H1 (cell line): ENCODE measurements at regions not wholly inside any gene's neighbourhood (a gene's known extent, or its start where the extent isn't known, plus 50 kb on each side); places are given as distances from the start of the nearest gene placed in this dataset.

Experiments used
- CTCF ChIA-PET: fragments of 300-600 bp; sonication (Branson Sonifier 250); formaldehyde crosslinking; loops from one replicate; lab custom pipeline; 2021; ENCODE audit not compliant: partially characterized antibody; lab: Charles Lee
- POLR2A ChIA-PET: fragments of 300-600 bp; sonication (Branson Sonifier 250); formaldehyde crosslinking; loops from one replicate; lab custom pipeline; 2021; ENCODE audit warnings: inconsistent platforms; ENCODE audit not compliant: partially characterized antibody; lab: Charles Lee
- DNase-seq, 2 experiments: peaks; one replicate each; pipeline versions ENCODE4 v3.0.0 to v3.0.0-alpha.2; 2010 to 2022; ENCODE audit warnings: low spot score in 2 of 2, low read depth in 1 of 2, mixed read lengths in 1 of 2
- FAIRE-seq: peaks from 2 replicates; lab custom pipeline; 2011; peaks lifted over from hg19 to GRCh38; lab: Jason Lieb, UNC
- H2AFZ ChIP-seq: 2 replicates; pipeline ENCODE4 v1.8.1; 2012; ENCODE audit warnings: low read length, inconsistent platforms
- H2AK5ac ChIP-seq: 2 replicates; pipeline ENCODE4 v1.6.1; 2013; ENCODE audit warnings: low read depth, low read length
- H2BK120ac ChIP-seq: replicated peaks from 2 replicates; pipeline ENCODE3; 2013; ENCODE audit warnings: low read depth, low read length, inconsistent platforms
- H2BK12ac ChIP-seq: 2 replicates; pipeline ENCODE4 v1.6.1; 2013; ENCODE audit warnings: low read depth, low read length
- H2BK15ac ChIP-seq: 2 replicates; pipeline ENCODE4 v1.6.1; 2013; ENCODE audit warnings: low read length
- H2BK20ac ChIP-seq: 2 replicates; pipeline ENCODE4 v1.6.1; 2013; ENCODE audit warnings: low read length
- H2BK5ac ChIP-seq: 2 replicates; pipeline ENCODE4 v1.6.1; 2013; ENCODE audit warnings: low read depth, low read length
- H3K14ac ChIP-seq: 2 replicates; pipeline ENCODE4 v1.6.1; 2013; ENCODE audit warnings: inconsistent platforms; ENCODE audit not compliant: insufficient read length
- H3K18ac ChIP-seq: 2 replicates; pipeline ENCODE4 v1.6.1; 2013; ENCODE audit warnings: low read length; ENCODE audit errors: extremely low read depth
- H3K23ac ChIP-seq: 2 replicates; pipeline ENCODE4 v1.6.1; 2013; ENCODE audit warnings: inconsistent platforms; ENCODE audit not compliant: insufficient read length
- H3K23me2 ChIP-seq: 2 replicates; pipeline ENCODE4 v1.6.1; 2013; ENCODE audit warnings: low read depth, low read length
- H3K27ac ChIP-seq: 2 replicates; pipeline ENCODE4 v1.6.1; 2011; ENCODE audit warnings: low read depth, low read length, inconsistent platforms
- H3K27me3 ChIP-seq, 4 experiments: replicated peaks in 1 of 4; 1 replicate in 1 of 4; 2 replicates in 3 of 4; pipeline versions ENCODE4 v1.6.1 to v1.8.1; 2011 to 2013; ENCODE audit warnings: low read length in 3 of 4, mild to moderate bottlenecking in 3 of 4, inconsistent platforms in 2 of 4, mixed read lengths in 2 of 4, moderate library complexity in 1 of 4; ENCODE audit not compliant: control insufficient read depth in 3 of 4, insufficient read depth in 3 of 4; ENCODE audit errors: extremely low read depth in 1 of 4
- H3K36me3 ChIP-seq, 4 experiments: 2 replicates each; pipeline versions ENCODE4 v1.6.1 to v1.8.1; 2011 to 2013; ENCODE audit warnings: mild to moderate bottlenecking in 4 of 4, low read length in 3 of 4, moderate library complexity in 2 of 4, control low read depth in 1 of 4, inconsistent platforms in 1 of 4; ENCODE audit not compliant: insufficient read depth in 4 of 4, control insufficient read depth in 2 of 4
- H3K4ac ChIP-seq: replicated peaks from 2 replicates; pipeline ENCODE3; 2013; ENCODE audit warnings: low read length, low read depth, mixed read lengths, inconsistent platforms; ENCODE audit not compliant: insufficient read length
- H3K4me1 ChIP-seq, 4 experiments: replicated peaks in 1 of 4; 1 replicate in 1 of 4; 2 replicates in 3 of 4; pipeline versions ENCODE4 v1.6.1 to v1.8.1; 2011 to 2013; ENCODE audit warnings: low read length in 3 of 4, inconsistent platforms in 2 of 4, mixed read lengths in 1 of 4; ENCODE audit not compliant: insufficient read depth in 4 of 4, control insufficient read depth in 3 of 4
- H3K4me2 ChIP-seq, 2 experiments: 2 replicates each; pipeline versions ENCODE4 v1.6.1 to v1.8.1; 2011 to 2013; ENCODE audit warnings: low read depth in 2 of 2, low read length in 2 of 2, control low read depth in 1 of 2, inconsistent platforms in 1 of 2, mild to moderate bottlenecking in 1 of 2; ENCODE audit not compliant: insufficient read depth in 1 of 2
- H3K4me3 ChIP-seq, 4 experiments: fragments of 200-600, 300-600 bp in 1 of 4; sonication (generic), shearing (Covaris generic), sonication (Bioruptor Twin) in 1 of 4; 2 replicates each; pipeline versions ENCODE4 v1.5.1 to v1.8.1; 2011 to 2016; ENCODE audit warnings: low read length in 4 of 4, low read depth in 3 of 4, control low read depth in 2 of 4, inconsistent platforms in 2 of 4, mild to moderate bottlenecking in 2 of 4, mixed read lengths in 1 of 4, moderate library complexity in 1 of 4; ENCODE audit not compliant: insufficient read depth in 2 of 4; ENCODE audit errors: extremely low read depth in 1 of 4
- H3K56ac ChIP-seq: replicated peaks from 2 replicates; pipeline ENCODE3; 2013; ENCODE audit warnings: low read depth, mild to moderate bottlenecking, mixed read lengths, low read length, inconsistent platforms; ENCODE audit not compliant: insufficient read length
- H3K79me1 ChIP-seq: 2 replicates; pipeline ENCODE4 v1.6.1; 2013; ENCODE audit warnings: low read depth, low read length, control low read depth
- H3K79me2 ChIP-seq, 2 experiments: 2 replicates each; pipeline versions ENCODE4 v1.6.1 to v1.8.1; 2012 to 2013; ENCODE audit warnings: low read length in 2 of 2, mild to moderate bottlenecking in 2 of 2, inconsistent platforms in 1 of 2; ENCODE audit not compliant: insufficient read depth in 2 of 2, control insufficient read depth in 1 of 2
- H3K9ac ChIP-seq, 4 experiments: replicated peaks in 1 of 4; 1 replicate in 1 of 4; 2 replicates in 3 of 4; pipeline versions ENCODE4 v1.6.1 to v1.8.1; 2011 to 2013; ENCODE audit warnings: low read depth in 3 of 4, low read length in 3 of 4, control low read depth in 2 of 4, mild to moderate bottlenecking in 2 of 4, moderate library complexity in 2 of 4, inconsistent platforms in 1 of 4; ENCODE audit errors: extremely low read depth in 1 of 4
- H3K9me3 ChIP-seq, 2 experiments: 2 replicates each; pipeline versions ENCODE4 v1.6.1 to v1.8.1; 2012 to 2013; ENCODE audit warnings: mild to moderate bottlenecking in 2 of 2, moderate library complexity in 2 of 2, control low read depth in 1 of 2, inconsistent platforms in 1 of 2, low read depth in 1 of 2, low read length in 1 of 2, mixed read lengths in 1 of 2; ENCODE audit not compliant: insufficient read depth in 2 of 2
- H4K20me1 ChIP-seq, 2 experiments: replicated peaks in 1 of 2; 2 replicates each; pipeline versions ENCODE3 to v1.8.1; 2011 to 2013; ENCODE audit warnings: inconsistent platforms in 2 of 2, low read length in 2 of 2, mild to moderate bottlenecking in 1 of 2; ENCODE audit not compliant: insufficient read depth in 2 of 2, control insufficient read depth in 1 of 2
- H4K5ac ChIP-seq: 2 replicates; pipeline ENCODE4 v1.6.1; 2013; ENCODE audit warnings: low read length, low read depth, mixed read lengths, inconsistent platforms; ENCODE audit not compliant: insufficient read length
- H4K8ac ChIP-seq: 2 replicates; pipeline ENCODE4 v1.8.0; 2013; ENCODE audit warnings: mild to moderate bottlenecking, moderate library complexity, low read length, inconsistent platforms; ENCODE audit not compliant: insufficient read depth; ENCODE audit errors: extremely low read depth
- H4K91ac ChIP-seq: replicated peaks from 2 replicates; pipeline ENCODE3; 2013; ENCODE audit warnings: low read length, mixed read lengths, inconsistent platforms; ENCODE audit not compliant: insufficient read length
- ASH2L ChIP-seq: fragments of 200-600, 300-600 bp; sonication (generic); IDR thresholded peaks from one replicate; pipeline ENCODE4 v1.7.1; 2017; ENCODE audit warnings: low read length
- CBX5 ChIP-seq: fragments of 300-800, 300-1000 bp; sonication (generic); IDR thresholded peaks from 2 replicates; pipeline ENCODE4 v1.7.1; 2016; ENCODE audit warnings: antibody characterized with exemption, low read length, low read depth
- CBX8 ChIP-seq: fragments of 300-800, 300-1000 bp; sonication (generic); IDR thresholded peaks from 2 replicates; pipeline ENCODE4 v1.7.1; 2016; ENCODE audit warnings: low read depth, low read length, borderline replicate concordance
- CEBPB ChIP-seq: IDR thresholded peaks from 2 replicates; pipeline ENCODE4 v1.6.1; 2012; ENCODE audit warnings: low read depth, low read length
- CTBP2 ChIP-seq: IDR thresholded peaks from 2 replicates; pipeline ENCODE4 v1.7.0; 2011; ENCODE audit warnings: borderline replicate concordance, mild to moderate bottlenecking, moderate library complexity, mixed read lengths, low read length; ENCODE audit not compliant: insufficient read depth, insufficient read length
- HDAC2 ChIP-seq, 2 experiments: fragments of 300-600 bp in 1 of 2; sonication (generic) in 1 of 2; IDR thresholded peaks; 2 replicates each; pipeline ENCODE4 v1.6.1; 2011 to 2012; ENCODE audit warnings: low read depth in 2 of 2, low read length in 2 of 2, mild to moderate bottlenecking in 2 of 2, moderate library complexity in 2 of 2, borderline replicate concordance in 1 of 2, inconsistent platforms in 1 of 2
- JUN ChIP-seq: IDR thresholded peaks from 2 replicates; pipeline ENCODE4 v1.6.1; 2011; ENCODE audit warnings: low read depth, mild to moderate bottlenecking, improper control_type of control experiment, low read length
- MAFK ChIP-seq: IDR thresholded peaks from 2 replicates; pipeline ENCODE4 v1.6.1; 2012; ENCODE audit warnings: low read depth, mild to moderate bottlenecking, improper control_type of control experiment, low read length
- POLR2AphosphoS5 ChIP-seq: IDR thresholded peaks from 2 replicates; pipeline ENCODE4 v1.6.1; 2011; ENCODE audit warnings: low read depth, low read length
- RBBP5 ChIP-seq: IDR thresholded peaks from 2 replicates; pipeline ENCODE4 v1.7.1; 2012; ENCODE audit warnings: low read depth, mild to moderate bottlenecking, inconsistent platforms, low read length, moderate library complexity, borderline replicate concordance
- YY1 ChIP-seq: IDR thresholded peaks from 2 replicates; pipeline ENCODE4 v1.6.1; 2011; ENCODE audit warnings: low read depth, mild to moderate bottlenecking, low read length
- WGBS, 2 experiments: shearing (Covaris generic) in 1 of 2; methylation state at CpG; one replicate each; pipeline versions ENCODE4 v1.1.6 to v1.1.7; 2013 to 2015; ENCODE audit warnings: low lambda C conversion rate in 2 of 2, mixed read lengths in 2 of 2, inconsistent platforms in 1 of 2, low coverage in 1 of 2, missing lambda C conversion rate in 1 of 2; ENCODE audit not compliant: insufficient replicate concordance in 2 of 2, insufficient coverage in 1 of 2, insufficient read length in 1 of 2; ENCODE audit errors: extremely low coverage in 1 of 2, missing lambda C conversion rate in 1 of 2; 5-methylcytosine and 5-hydroxymethylcytosine counted together
- TF ChIP-seq, protein P1 (sequence below): IDR thresholded peaks from 2 replicates; pipeline ENCODE4 v1.6.1; 2011; ENCODE audit warnings: low read length, improper control_type of control experiment
- TF ChIP-seq, protein P2 (sequence below): IDR thresholded peaks from 2 replicates; pipeline ENCODE4 v1.6.1; 2012; ENCODE audit warnings: low read length, inconsistent platforms

- no peak overlapping the region for H2AFZ ChIP-seq
- TF ChIP-seq, protein P1, sequence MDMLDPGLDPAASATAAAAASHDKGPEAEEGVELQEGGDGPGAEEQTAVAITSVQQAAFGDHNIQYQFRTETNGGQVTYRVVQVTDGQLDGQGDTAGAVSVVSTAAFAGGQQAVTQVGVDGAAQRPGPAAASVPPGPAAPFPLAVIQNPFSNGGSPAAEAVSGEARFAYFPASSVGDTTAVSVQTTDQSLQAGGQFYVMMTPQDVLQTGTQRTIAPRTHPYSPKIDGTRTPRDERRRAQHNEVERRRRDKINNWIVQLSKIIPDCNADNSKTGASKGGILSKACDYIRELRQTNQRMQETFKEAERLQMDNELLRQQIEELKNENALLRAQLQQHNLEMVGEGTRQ, result no peak
- TF ChIP-seq ASH2L (no peak), CBX8 (no peak), HDAC2 (IDR thresholded peaks at IDR 0.05; ENCODE audit: borderline replicate concordance in 1 of 2, low read depth in 2 of 2, low read length in 2 of 2) (no peak), JUN (no peak), CBX5 (no peak), MAFK (no peak), CEBPB (no peak), RBBP5 (no peak), CTBP2 (no peak), YY1 (no peak), POLR2AphosphoS5 (no peak)
- TF ChIP-seq, protein P2, sequence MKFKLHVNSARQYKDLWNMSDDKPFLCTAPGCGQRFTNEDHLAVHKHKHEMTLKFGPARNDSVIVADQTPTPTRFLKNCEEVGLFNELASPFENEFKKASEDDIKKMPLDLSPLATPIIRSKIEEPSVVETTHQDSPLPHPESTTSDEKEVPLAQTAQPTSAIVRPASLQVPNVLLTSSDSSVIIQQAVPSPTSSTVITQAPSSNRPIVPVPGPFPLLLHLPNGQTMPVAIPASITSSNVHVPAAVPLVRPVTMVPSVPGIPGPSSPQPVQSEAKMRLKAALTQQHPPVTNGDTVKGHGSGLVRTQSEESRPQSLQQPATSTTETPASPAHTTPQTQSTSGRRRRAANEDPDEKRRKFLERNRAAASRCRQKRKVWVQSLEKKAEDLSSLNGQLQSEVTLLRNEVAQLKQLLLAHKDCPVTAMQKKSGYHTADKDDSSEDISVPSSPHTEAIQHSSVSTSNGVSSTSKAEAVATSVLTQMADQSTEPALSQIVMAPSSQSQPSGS, result no peak
- TF ChIP-seq, all 59 proteins: peak for 0
- Histone ChIP-seq H3K27ac (no peak overlapping the region), H3K79me2 (no peaks in the 10 kb centered on the region), H3K27me3 (no peaks in the 10 kb centered on the region), H4K20me1 (no peaks in the 10 kb centered on the region), H3K4me1 (no peaks in the 10 kb centered on the region), H2AK5ac (no peak overlapping the region), H3K4me2 (no peak overlapping the region), H4K91ac (no peak overlapping the region), H3K14ac (no peak overlapping the region), H4K5ac (no peak overlapping the region), H2BK120ac (no peak overlapping the region), H3K4me3 (no peak overlapping the region), H4K8ac (no peak overlapping the region), H3K9me3 (peaks cover 75 to 91% of the 10 kb centered on the region in 2 experiments), H2BK5ac (no peak overlapping the region), H3K4ac (no peak overlapping the region), H3K79me1 (no peaks in the 10 kb centered on the region), H3K18ac (no peak overlapping the region), H2BK15ac (no peak overlapping the region), H3K23ac (no peak overlapping the region), H3K36me3 (no peaks in the 10 kb centered on the region), H2BK12ac (no peak overlapping the region), H2BK20ac (no peak overlapping the region), H3K56ac (no peak overlapping the region), H3K23me2 (no peaks in the 10 kb centered on the region; the same call in 1 of the 2 replicates), H3K9ac (no peak overlapping the region)
- WGBS, 2 experiments, result 72% methylated on average over 7 of the region's 9 CpGs; no CpG with 5 or more reads in 1 of the 2 experiments
- DNase-seq, result no peak
- ChIA-PET CTCF (no interaction called here), POLR2A (no interaction called here)
- FAIRE-seq, result no peak
These were observed 232.2 kb downstream of the TUBA3C start for GRCh38 chr13:18949489-18949761.
